Erythroblast (primary cell): ENCODE measurements at regions not wholly inside any gene's neighbourhood (a gene's known extent, or its start where the extent isn't known, plus 50 kb on each side); places are given as distances from the start of the nearest gene placed in this dataset.

Source experiments
- GATA1 ChIP-seq: IDR thresholded peaks from 2 replicates; pipeline ENCODE4 v1.6.1; 2011; ENCODE audit warnings: low read depth, mild to moderate bottlenecking, control low read depth, low read length, moderate library complexity
- POLR2A ChIP-seq: IDR thresholded peaks from 2 replicates; pipeline ENCODE4 v1.6.1; 2011; ENCODE audit warnings: mild to moderate bottlenecking, low read length

DNA sequence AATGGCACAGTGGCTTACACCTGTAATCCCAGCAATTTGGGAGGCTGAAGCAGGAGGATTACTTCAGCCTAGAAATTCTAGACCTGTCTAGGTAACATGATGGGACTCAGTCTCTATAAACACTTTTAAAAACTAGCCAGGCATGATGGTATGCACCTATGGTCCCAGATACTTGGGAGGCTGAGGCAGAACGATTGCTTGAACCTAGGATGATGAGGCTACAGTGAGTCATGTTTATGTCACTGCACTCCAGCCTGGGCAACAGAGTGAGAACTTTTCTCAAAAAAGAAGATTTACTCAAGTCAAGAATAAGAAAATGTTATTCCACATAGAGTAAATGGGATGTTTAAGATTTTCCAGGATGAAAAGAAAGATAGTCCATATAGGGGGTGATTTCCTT is 158.6 kb downstream of the HNMT start:
- TF ChIP-seq POLR2A (no peak), GATA1 (no peak)
